Right atrium auricular region (tissue), 2 donors: ENCODE measurements at regions not wholly inside any gene's neighbourhood (a gene's known extent, or its start where the extent isn't known, plus 50 kb on each side); places are given as distances from the start of the nearest gene placed in this dataset.
A peak's percentile ranks its signal among the peaks of the same experiment; 100 is the strongest.

Source experiments
- DNase-seq: peaks from one replicate; pipeline ENCODE4 v3.0.0-alpha.2; 2019; ENCODE audit warnings: low spot score
- H3K27ac ChIP-seq, 2 donors: fragments of 200-600 bp; sonication (generic); 1 replicate in 1 of 2; 2 replicates in 1 of 2; pipeline ENCODE4 v1.5.1; 2016 to 2019
- H3K27me3 ChIP-seq, 2 donors: fragments of 200-600 bp; sonication (generic); one replicate each; pipeline versions ENCODE4 v1.5.1 to v1.6.0; 2017 to 2019
- H3K36me3 ChIP-seq: fragments of 200-600 bp; sonication (generic); one replicate; pipeline ENCODE4 v1.5.1; 2016
- H3K4me1 ChIP-seq, 2 donors: fragments of 200-600 bp; sonication (generic); one replicate each; pipeline versions ENCODE4 v1.5.1 to v1.6.0; 2017 to 2019
- H3K4me3 ChIP-seq, 2 donors: fragments of 200-600 bp; sonication (generic); 1 replicate in 1 of 2; 2 replicates in 1 of 2; pipeline ENCODE4 v1.5.1; 2017 to 2019; ENCODE audit warnings: mild to moderate bottlenecking in 1 of 2, moderate library complexity in 1 of 2
- H3K9me3 ChIP-seq, 2 donors: fragments of 200-600 bp; sonication (generic); one replicate each; pipeline ENCODE4 v1.5.1; 2019
- CTCF ChIP-seq, 2 donors: fragments of 200-600 bp; sonication (generic); IDR thresholded peaks; one replicate each; pipeline ENCODE4 v1.5.1; 2019; ENCODE audit warnings: antibody characterized with exemption in 2 of 2

DNA sequence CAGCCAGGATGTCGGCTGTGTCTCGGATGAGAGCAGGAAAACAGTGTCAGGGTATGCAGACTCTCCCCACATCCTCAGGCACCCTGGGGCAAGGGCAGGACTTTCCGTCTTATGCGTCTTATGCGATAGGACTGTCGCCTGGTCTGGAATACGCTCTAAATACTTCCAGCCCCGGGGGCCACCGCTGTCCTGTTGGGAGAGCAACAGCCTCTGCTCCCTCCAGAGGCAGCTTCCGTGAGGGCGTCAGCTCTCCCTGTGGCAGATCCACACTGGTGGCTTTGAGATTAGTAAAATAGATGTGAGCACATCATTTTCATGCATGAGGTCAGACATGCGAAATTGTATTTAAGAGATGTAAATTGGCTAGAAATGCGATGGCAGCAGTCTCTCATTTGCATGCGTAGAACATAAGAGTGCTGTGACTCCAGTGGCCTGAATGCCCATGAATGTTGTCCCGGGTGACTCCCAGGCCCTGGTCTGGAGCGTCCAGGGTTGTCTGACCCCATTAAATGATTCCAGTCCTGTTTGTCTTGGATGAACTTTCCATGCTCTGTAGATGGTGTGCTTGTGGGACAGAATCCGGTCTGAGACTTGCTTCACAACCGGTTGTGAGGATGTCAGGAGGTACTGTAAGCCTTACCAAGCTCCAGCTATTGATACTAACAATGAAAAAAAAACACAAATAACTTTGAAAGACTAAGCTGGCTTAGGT, 228.2 kb downstream of the SYK start:
- no peak for DNase-seq
- H3K4me1 ChIP-seq, result no peaks in the 10 kb centered on the region
- H3K9me3 ChIP-seq, result no peaks in the 10 kb centered on the region
- no peak for TF ChIP-seq CTCF (IDR thresholded peaks at IDR 0.05)
- H3K27ac ChIP-seq, result no peak overlapping the region
- H3K4me3 ChIP-seq, result no peak overlapping the region
- no peaks in the 10 kb centered on the region for H3K36me3 ChIP-seq
- H3K27me3 ChIP-seq, result no peaks in the 10 kb centered on the region

DNA sequence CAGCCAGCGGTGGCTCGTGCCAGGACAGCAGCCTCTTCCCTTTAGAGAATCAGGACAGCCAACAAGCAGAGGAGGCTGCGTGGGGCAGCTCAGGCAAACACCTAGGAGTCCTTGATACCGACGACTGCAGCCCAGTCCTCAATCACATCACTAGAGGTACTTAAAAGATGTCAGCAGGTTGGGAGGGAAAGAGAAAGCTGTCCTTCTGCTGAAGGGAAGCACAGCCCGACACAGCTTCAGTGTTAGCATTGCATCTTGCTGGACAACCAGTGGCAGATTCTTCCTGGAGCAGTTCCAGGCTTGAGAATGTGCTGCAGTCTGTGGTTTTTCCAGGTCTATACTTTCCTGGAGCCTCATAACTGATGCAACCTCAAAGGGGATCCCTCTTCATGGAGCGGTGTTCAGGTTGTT, 230.5 kb downstream of the SYK start:
- H3K27me3 ChIP-seq, result no peaks in the 10 kb centered on the region
- H3K4me3 ChIP-seq, result no peak overlapping the region
- no peaks in the 10 kb centered on the region for H3K36me3 ChIP-seq
- DNase-seq, result no peak
- H3K9me3 ChIP-seq, result no peaks in the 10 kb centered on the region
- H3K4me1 ChIP-seq, result peaks cover 0 to 4% of the 10 kb centered on the region in 2 donors
- no peak overlapping the region for H3K27ac ChIP-seq
- no peak for TF ChIP-seq CTCF (IDR thresholded peaks at IDR 0.05)

DNA sequence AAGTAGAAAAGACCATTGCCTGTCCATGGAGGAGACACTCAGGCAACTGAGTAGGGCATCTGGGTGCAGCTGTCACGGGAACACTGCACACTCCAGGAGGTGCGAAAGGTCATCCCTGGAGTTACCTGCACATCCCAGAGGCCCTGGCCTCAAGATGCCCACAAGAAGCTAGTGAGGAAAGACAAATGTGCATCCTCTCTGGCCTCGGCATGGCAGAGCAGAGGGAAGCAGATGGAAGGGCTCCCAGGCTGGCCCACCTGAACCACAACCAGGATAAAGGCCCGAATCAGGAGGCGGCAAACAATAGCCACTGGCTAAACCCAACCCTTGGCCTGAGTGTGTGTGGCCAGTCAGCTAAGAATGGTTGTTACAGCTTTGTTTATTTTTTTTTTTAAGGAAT, 231.7 kb downstream of the SYK start:
- Histone ChIP-seq H3K4me1 (peaks cover 0 to 15% of the 10 kb centered on the region in 2 donors), H3K9me3 (no peaks in the 10 kb centered on the region), H3K27ac (no peak overlapping the region), H3K27me3 (no peaks in the 10 kb centered on the region), H3K4me3 (no peak overlapping the region), H3K36me3 (no peaks in the 10 kb centered on the region)
- DNase-seq, result no peak
- no peak for TF ChIP-seq CTCF (IDR thresholded peaks at IDR 0.05)

DNA sequence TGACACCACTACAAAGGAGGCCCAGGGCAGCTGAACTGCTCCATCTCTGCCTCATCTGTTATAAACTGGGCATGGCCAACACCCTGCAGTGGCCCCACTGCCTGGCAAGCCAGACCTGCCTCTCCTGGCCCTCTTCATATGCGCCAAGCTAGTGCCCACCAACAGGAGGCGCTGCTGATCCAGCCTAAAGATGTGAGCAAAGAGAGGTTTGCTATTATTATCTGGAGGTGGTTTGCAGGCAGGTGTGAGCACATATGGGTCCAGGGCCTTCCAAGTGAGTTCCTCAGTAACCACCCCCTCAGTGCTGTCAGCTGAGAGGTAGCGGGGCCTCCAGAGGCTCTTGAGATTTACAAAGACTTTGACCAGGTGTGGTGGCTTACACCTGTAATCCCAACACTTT, 232.2 kb downstream of the SYK start:
- H3K4me3 ChIP-seq, result no peak overlapping the region
- TF ChIP-seq CTCF (IDR thresholded peaks at IDR 0.05), result peak in 1 of 2 donors; percentile 46
- DNase-seq, result no peak
- H3K4me1 ChIP-seq, result peaks cover 0 to 18% of the 10 kb centered on the region in 2 donors
- no peaks in the 10 kb centered on the region for H3K36me3 ChIP-seq
- no peaks in the 10 kb centered on the region for H3K9me3 ChIP-seq
- H3K27me3 ChIP-seq, result no peaks in the 10 kb centered on the region
- H3K27ac ChIP-seq, result no peak overlapping the region

- Histone ChIP-seq H3K4me3 (no peak overlapping the region), H3K27me3 (no peaks in the 10 kb centered on the region), H3K4me1 (peaks cover 0 to 18% of the 10 kb centered on the region in 2 donors), H3K27ac (no peak overlapping the region), H3K36me3 (no peaks in the 10 kb centered on the region), H3K9me3 (no peaks in the 10 kb centered on the region)
- TF ChIP-seq CTCF (IDR thresholded peaks at IDR 0.05), result no peak
- DNase-seq, result no peak
These were observed 232.9 kb downstream of the SYK start for GRCh38 chr9:91034521-91034920.
